ENCODE measurements at regions not wholly inside any gene's neighbourhood (a gene's known extent, or its start where the extent isn't known, plus 50 kb on each side); places are given as distances from the start of the nearest gene placed in this dataset.

DNA sequence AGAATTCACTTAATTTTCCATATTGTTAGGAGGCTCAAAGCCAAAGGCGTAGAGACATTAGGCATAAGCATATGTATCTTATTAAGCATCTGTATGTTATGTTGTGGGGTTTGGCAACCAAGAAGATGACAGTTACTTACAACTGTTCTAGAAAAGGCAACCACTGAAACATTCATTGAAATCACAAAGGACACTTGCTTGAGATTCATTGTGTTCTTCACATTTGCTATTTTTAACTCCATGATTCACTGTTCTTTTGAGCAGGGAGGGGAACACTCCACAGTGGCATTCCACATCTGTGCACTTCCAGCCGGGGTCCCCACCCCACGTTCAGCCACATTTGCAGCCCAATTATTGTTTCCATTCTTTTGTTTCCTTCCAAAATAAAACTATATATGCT is 107.1 kb downstream of the PALM2AKAP2 start:
- TF ChIP-seq, protein P1, sequence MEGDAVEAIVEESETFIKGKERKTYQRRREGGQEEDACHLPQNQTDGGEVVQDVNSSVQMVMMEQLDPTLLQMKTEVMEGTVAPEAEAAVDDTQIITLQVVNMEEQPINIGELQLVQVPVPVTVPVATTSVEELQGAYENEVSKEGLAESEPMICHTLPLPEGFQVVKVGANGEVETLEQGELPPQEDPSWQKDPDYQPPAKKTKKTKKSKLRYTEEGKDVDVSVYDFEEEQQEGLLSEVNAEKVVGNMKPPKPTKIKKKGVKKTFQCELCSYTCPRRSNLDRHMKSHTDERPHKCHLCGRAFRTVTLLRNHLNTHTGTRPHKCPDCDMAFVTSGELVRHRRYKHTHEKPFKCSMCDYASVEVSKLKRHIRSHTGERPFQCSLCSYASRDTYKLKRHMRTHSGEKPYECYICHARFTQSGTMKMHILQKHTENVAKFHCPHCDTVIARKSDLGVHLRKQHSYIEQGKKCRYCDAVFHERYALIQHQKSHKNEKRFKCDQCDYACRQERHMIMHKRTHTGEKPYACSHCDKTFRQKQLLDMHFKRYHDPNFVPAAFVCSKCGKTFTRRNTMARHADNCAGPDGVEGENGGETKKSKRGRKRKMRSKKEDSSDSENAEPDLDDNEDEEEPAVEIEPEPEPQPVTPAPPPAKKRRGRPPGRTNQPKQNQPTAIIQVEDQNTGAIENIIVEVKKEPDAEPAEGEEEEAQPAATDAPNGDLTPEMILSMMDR (IDR thresholded peaks at IDR 0.05; ENCODE audit: borderline replicate concordance, control extremely low read depth, extremely low read depth, insufficient read depth, missing control alignments) = no peak
- no peak for DNase-seq (ENCODE audit: low spot score)
- in situ Hi-C loops (cut with MboI; ENCODE audit: low sequenced_read_pairs, unreplicated experiment) = no loop called here

DNA sequence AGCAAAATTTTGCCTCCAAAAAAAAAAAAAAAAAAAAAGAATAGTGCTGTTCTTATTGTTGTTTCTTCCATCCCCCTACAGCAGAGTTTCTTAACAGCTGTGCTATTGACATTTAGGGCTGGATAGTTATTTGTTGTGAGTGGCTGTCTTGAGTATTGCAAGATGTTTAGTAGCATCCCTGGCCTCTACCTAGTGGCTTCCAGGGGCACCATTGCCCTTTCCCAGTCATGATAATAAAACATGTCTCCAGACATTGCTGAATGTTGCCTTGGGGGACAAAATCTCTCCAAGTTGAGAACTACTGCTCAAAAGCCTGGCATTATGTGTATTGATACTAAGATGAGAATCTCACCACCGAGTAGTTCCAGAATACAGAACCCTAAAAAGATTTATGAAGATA is 108.7 kb downstream of the PALM2AKAP2 start:
- DNase-seq (ENCODE audit: low spot score) = no peak
- in situ Hi-C loops (cut with MboI; ENCODE audit: low sequenced_read_pairs, unreplicated experiment) = no loop called here
- TF ChIP-seq, protein P1 (IDR thresholded peaks at IDR 0.05; ENCODE audit: borderline replicate concordance, control extremely low read depth, extremely low read depth, insufficient read depth, missing control alignments) = no peak

DNA sequence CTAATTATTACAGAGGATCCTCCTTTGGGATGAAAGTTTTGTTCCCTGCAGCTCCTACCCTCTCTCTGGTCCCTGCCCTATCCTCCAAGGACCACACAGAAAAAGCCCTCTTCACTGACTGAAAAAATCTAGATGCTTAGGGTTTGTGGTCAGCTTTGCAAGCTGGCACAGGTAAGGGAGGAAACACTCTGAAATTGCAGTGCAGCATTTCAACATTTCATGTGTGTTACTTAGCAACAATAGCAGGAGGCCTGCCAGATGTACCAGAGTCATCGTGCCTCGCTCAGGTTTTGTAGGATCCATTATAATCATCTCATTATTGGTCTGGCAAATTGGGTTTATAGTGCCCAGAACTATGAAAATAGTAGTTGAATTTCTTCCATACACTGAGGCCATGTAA is 109.5 kb downstream of the PALM2AKAP2 start:
- DNase-seq (ENCODE audit: low spot score) = no peak
- TF ChIP-seq, protein P1 (IDR thresholded peaks at IDR 0.05; ENCODE audit: borderline replicate concordance, control extremely low read depth, extremely low read depth, insufficient read depth, missing control alignments) = no peak
- in situ Hi-C loops (cut with MboI; ENCODE audit: low sequenced_read_pairs, unreplicated experiment) = no loop called here

DNA sequence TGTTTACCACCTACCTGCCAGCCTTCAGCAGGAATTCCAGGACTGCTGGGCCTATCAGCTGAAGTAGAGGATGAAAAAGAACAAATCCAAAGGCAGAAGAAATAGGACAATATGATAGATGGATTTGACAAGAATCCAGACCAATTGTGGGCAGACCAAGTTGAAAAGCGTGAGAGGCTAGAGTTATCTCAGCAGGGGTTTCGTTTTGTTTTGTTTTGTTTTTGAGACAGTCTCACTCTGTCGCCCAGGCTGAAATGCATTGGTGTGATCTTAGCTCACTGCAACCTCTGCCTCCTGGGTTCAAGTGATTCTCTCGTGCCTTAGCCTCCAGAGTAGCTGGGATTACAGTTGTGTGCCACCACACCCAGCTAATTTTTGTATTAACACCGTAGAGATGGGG is 113.2 kb downstream of the PALM2AKAP2 start:
- no peak for DNase-seq (ENCODE audit: low spot score)
- TF ChIP-seq, protein P1 (IDR thresholded peaks at IDR 0.05; ENCODE audit: borderline replicate concordance, control extremely low read depth, extremely low read depth, insufficient read depth, missing control alignments) = no peak
- in situ Hi-C loops (cut with MboI; ENCODE audit: low sequenced_read_pairs, unreplicated experiment) = no loop called here

DNA sequence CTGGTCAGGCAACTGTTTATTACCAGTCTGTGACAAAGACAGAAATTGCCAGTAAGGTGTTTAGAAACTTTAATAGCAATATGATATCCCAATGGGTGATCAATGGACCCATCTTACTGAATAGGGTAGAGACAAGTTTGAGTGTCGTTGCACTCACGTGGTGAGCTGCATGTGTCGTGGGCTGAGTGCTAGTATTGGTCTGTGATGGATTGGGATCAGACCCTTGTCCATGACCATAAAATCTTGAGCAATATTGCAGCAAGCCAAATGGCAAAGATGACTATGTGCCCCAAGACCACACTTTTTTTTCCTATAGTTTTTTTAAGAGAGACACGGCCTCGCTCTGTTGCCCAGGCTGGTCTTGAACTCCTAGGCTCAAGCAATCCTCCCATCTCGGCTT is 114.5 kb downstream of the PALM2AKAP2 start:
- no peak for DNase-seq (ENCODE audit: low spot score)
- TF ChIP-seq, protein P1 (IDR thresholded peaks at IDR 0.05; ENCODE audit: borderline replicate concordance, control extremely low read depth, extremely low read depth, insufficient read depth, missing control alignments) = no peak
- in situ Hi-C loops (cut with MboI; ENCODE audit: low sequenced_read_pairs, unreplicated experiment) = no loop called here

DNA sequence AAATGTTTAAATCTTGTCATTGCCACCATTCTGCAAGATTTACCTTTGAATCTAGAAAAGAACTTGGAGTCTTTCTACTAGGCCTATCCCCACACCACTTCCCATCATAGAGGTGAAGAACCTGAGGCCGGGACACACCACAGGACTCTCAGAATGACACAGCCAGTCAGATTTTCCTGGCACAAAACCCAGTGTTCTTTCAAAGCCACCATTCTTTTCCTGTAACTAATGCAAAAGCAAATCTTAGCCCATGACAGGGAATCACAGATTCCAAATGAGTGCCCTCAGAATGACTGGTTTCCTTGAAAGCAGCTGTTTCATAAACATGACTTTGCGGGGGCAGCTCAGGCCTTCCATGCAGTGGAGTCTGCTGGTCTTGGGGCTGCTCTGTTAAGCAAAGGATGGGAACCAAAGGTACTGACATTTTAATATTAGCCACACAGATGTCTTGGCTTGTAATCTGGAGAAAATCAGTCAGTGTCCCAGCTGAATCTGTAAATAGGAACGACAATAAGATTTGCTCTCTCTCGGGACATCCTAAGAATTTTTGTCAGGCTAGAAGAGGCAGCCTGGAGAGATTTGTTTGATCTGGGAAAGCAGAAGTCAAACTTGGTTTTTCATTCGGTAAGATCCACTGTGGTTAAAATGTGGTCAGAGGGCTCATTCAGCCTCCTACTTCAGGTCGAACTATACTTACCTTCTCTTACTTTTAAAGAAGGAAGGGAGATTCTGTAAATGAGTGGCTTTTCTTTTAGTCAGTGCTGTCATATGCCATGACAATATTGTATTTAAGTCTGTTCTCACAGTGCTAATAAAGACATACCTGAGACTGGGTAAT is 115.1 kb downstream of the PALM2AKAP2 start:
- in situ Hi-C loops (cut with MboI; ENCODE audit: low sequenced_read_pairs, unreplicated experiment) = no loop called here
- no peak for DNase-seq (ENCODE audit: low spot score)
- TF ChIP-seq, protein P1 (IDR thresholded peaks at IDR 0.05; ENCODE audit: borderline replicate concordance, control extremely low read depth, extremely low read depth, insufficient read depth, missing control alignments) = no peak

Measured in GM13976 (cell line).